Mesenchymal stem cell (in vitro differentiated cells and primary cell): ENCODE measurements at regions not wholly inside any gene's neighbourhood (a gene's known extent, or its start where the extent isn't known, plus 50 kb on each side); places are given as distances from the start of the nearest gene placed in this dataset.

Experiments
- DNase-seq: peaks from one replicate; pipeline ENCODE4 v3.0.0-alpha.2; 2013
- H2AFZ ChIP-seq: one replicate; pipeline ENCODE4 v1.6.1; 2013; ENCODE audit warnings: low read depth, mild to moderate bottlenecking, control low read depth, inconsistent platforms, low read length, moderate library complexity
- H2AK5ac ChIP-seq: 2 replicates; pipeline ENCODE4 v1.6.1; 2013; ENCODE audit warnings: low read length, moderate library complexity, mild to moderate bottlenecking, inconsistent platforms; ENCODE audit not compliant: severe bottlenecking
- H2BK120ac ChIP-seq: one replicate; pipeline ENCODE4 v1.6.1; 2013; ENCODE audit warnings: low read depth, mild to moderate bottlenecking, inconsistent platforms, low read length, moderate library complexity
- H2BK12ac ChIP-seq, 2 experiments: one replicate each; pipeline ENCODE4 v1.6.1; 2013; ENCODE audit warnings: inconsistent platforms in 2 of 2, low read length in 2 of 2, mild to moderate bottlenecking in 2 of 2, moderate library complexity in 2 of 2, control low read depth in 1 of 2
- H2BK15ac ChIP-seq: one replicate; pipeline ENCODE4 v1.6.1; 2013; ENCODE audit warnings: mild to moderate bottlenecking, low read depth, inconsistent platforms; ENCODE audit not compliant: poor library complexity, severe bottlenecking
- H2BK5ac ChIP-seq: 2 replicates; pipeline ENCODE4 v1.6.1; 2013; ENCODE audit warnings: low read depth, mild to moderate bottlenecking, low read length, control low read depth, inconsistent platforms; ENCODE audit not compliant: poor library complexity, severe bottlenecking
- H3K14ac ChIP-seq, 2 experiments: one replicate each; pipeline ENCODE4 v1.6.1; 2013; ENCODE audit warnings: inconsistent platforms in 2 of 2, low read length in 2 of 2, control low read depth in 1 of 2, mild to moderate bottlenecking in 1 of 2, moderate library complexity in 1 of 2
- H3K18ac ChIP-seq, 2 experiments: one replicate each; pipeline ENCODE4 v1.6.1; 2013; ENCODE audit warnings: inconsistent platforms in 2 of 2, low read length in 2 of 2, control low read depth in 1 of 2, low read depth in 1 of 2, mild to moderate bottlenecking in 1 of 2
- H3K23ac ChIP-seq, 2 experiments: one replicate each; pipeline ENCODE4 v1.6.1; 2013; ENCODE audit warnings: inconsistent platforms in 2 of 2, low read length in 2 of 2, mild to moderate bottlenecking in 2 of 2, moderate library complexity in 2 of 2, control low read depth in 1 of 2
- H3K27ac ChIP-seq: 2 replicates; pipeline ENCODE4 v1.5.1; 2013; ENCODE audit warnings: mild to moderate bottlenecking, moderate library complexity, low read length, control low read depth, inconsistent platforms; ENCODE audit not compliant: poor library complexity, severe bottlenecking
- H3K27me3 ChIP-seq, 2 experiments: 2 replicates each; pipeline versions ENCODE4 v1.6.1 to v1.7.0; 2013; ENCODE audit warnings: low read length in 2 of 2, mild to moderate bottlenecking in 2 of 2, moderate library complexity in 2 of 2, control low read depth in 1 of 2, inconsistent platforms in 1 of 2; ENCODE audit not compliant: control insufficient read depth in 1 of 2, insufficient read depth in 1 of 2
- H3K36me3 ChIP-seq, 2 experiments: 2 replicates each; pipeline versions ENCODE4 v1.6.1 to v1.7.0; 2013; ENCODE audit warnings: low read length in 2 of 2, control low read depth in 1 of 2, inconsistent platforms in 1 of 2, low read depth in 1 of 2, mild to moderate bottlenecking in 1 of 2; ENCODE audit not compliant: insufficient read depth in 2 of 2, control insufficient read depth in 1 of 2
- H3K4ac ChIP-seq, 2 experiments: one replicate each; pipeline ENCODE4 v1.6.1; 2013; ENCODE audit warnings: inconsistent platforms in 2 of 2, low read length in 2 of 2, mild to moderate bottlenecking in 2 of 2, moderate library complexity in 2 of 2, control low read depth in 1 of 2, low read depth in 1 of 2
- H3K4me1 ChIP-seq: 2 replicates; pipeline ENCODE4 v1.6.1; 2013; ENCODE audit warnings: low read depth, low read length, control low read depth; ENCODE audit not compliant: control insufficient read depth, insufficient read depth
- H3K4me2 ChIP-seq: 2 replicates; pipeline ENCODE4 v1.6.1; 2013; ENCODE audit warnings: low read length, mild to moderate bottlenecking, inconsistent platforms; ENCODE audit not compliant: poor library complexity, severe bottlenecking
- H3K4me3 ChIP-seq, 2 experiments: 2 replicates each; pipeline versions ENCODE4 v1.5.1 to v1.7.0; 2013; ENCODE audit warnings: low read length in 2 of 2, mild to moderate bottlenecking in 2 of 2, control low read depth in 1 of 2, low read depth in 1 of 2; ENCODE audit not compliant: insufficient read depth in 1 of 2
- H3K79me1 ChIP-seq: replicated peaks from 2 replicates; pipeline ENCODE4 v1.6.1; 2013; ENCODE audit warnings: mild to moderate bottlenecking, control low read depth, low read length, inconsistent platforms; ENCODE audit not compliant: poor library complexity, severe bottlenecking
- H3K9ac ChIP-seq: 2 replicates; pipeline ENCODE4 v1.7.0; 2013; ENCODE audit warnings: mild to moderate bottlenecking, low read length, moderate library complexity
- H3K9me3 ChIP-seq: 2 replicates; pipeline ENCODE4 v1.7.0; 2013; ENCODE audit warnings: mild to moderate bottlenecking, low read length; ENCODE audit not compliant: control insufficient read depth
- H4K8ac ChIP-seq: one replicate; pipeline ENCODE4 v1.6.1; 2013; ENCODE audit warnings: inconsistent platforms, mild to moderate bottlenecking, low read length, moderate library complexity
- H4K91ac ChIP-seq: one replicate; pipeline ENCODE4 v1.6.1; 2013; ENCODE audit warnings: mild to moderate bottlenecking, low read length, inconsistent platforms
- WGBS: methylation state at CpG from one replicate; pipeline ENCODE4 v1.1.7; 2013; ENCODE audit warnings: mixed read lengths; 5-methylcytosine and 5-hydroxymethylcytosine counted together

DNA sequence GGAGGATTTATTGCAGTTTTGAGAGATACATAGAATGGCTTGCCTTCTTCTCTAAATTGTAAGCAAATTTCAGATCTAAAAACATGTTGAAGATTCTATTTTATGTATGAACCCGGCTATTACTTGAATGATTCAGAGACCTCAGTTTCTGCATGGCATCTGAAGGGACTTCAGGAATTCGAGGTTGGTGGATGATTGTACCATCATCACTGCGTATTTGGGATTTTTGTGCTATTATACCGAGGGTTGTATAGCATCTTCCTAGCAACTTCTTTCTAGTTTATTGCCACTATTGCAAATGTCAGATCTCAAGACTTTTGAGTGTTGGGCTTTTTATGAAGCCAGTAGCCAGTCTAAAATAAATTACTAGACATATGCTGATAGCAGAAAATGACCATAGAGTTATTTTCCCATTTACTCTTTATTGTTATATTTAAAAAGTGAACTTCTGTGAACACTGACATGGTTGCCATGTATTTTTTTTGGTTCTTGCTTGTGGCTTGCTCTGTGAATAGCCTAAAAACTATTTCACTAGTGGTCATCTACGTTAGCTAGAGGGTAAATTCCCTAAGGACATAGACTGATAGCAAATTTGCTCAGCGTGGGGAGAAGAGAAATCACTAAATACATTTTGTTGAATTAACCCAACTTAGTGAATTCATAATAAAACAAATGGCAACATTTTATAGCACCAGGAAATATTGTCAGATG is 70.6 kb upstream of the KLF12 start:
- no peak overlapping the region for H3K9ac ChIP-seq
- H3K4ac ChIP-seq, result no peak overlapping the region
- no peak overlapping the region for H4K91ac ChIP-seq
- H2AFZ ChIP-seq, result no peak overlapping the region
- H3K27me3 ChIP-seq, result no peaks in the 10 kb centered on the region
- no peak overlapping the region for H3K23ac ChIP-seq
- H3K27ac ChIP-seq, result peak overlapping the region; percentile 90
- DNase-seq, result no peak
- H3K4me1 ChIP-seq, result no peaks in the 10 kb centered on the region
- H2BK5ac ChIP-seq, result no peak overlapping the region
- no peak overlapping the region for H2BK15ac ChIP-seq
- H3K18ac ChIP-seq, result no peak overlapping the region
- H3K9me3 ChIP-seq, result peaks cover 9% of the 10 kb centered on the region
- WGBS, result 92% methylated on average over 2 of the region's 6 CpGs
- no peak overlapping the region for H3K14ac ChIP-seq
- H2AK5ac ChIP-seq, result no peak overlapping the region
- no peaks in the 10 kb centered on the region for H3K36me3 ChIP-seq
- no peak overlapping the region for H2BK120ac ChIP-seq
- no peak overlapping the region for H3K4me2 ChIP-seq
- H4K8ac ChIP-seq, result no peak overlapping the region
- H2BK12ac ChIP-seq, result no peak overlapping the region
- H3K79me1 ChIP-seq, result no peaks in the 10 kb centered on the region
- no peak overlapping the region for H3K4me3 ChIP-seq

DNA sequence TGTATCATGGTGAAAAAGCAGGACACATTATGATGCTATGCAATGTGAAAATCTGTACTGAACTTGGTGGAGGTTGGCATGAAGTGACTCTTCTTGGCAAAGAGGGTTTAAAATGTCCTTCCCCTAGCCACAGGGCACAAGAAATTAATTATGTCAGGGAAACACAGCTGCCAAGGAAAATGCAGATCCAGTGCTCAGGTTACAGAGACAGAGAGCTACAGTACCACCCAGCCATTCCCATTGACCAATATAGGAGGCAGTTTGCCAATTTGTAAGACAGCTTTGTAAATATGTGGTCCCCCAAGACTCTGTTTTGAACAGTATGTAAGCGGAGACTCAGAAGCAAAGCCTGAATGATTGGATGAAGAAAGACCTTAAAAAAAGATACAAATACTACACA is 69.4 kb upstream of the KLF12 start:
- no peak overlapping the region for H4K91ac ChIP-seq

DNA sequence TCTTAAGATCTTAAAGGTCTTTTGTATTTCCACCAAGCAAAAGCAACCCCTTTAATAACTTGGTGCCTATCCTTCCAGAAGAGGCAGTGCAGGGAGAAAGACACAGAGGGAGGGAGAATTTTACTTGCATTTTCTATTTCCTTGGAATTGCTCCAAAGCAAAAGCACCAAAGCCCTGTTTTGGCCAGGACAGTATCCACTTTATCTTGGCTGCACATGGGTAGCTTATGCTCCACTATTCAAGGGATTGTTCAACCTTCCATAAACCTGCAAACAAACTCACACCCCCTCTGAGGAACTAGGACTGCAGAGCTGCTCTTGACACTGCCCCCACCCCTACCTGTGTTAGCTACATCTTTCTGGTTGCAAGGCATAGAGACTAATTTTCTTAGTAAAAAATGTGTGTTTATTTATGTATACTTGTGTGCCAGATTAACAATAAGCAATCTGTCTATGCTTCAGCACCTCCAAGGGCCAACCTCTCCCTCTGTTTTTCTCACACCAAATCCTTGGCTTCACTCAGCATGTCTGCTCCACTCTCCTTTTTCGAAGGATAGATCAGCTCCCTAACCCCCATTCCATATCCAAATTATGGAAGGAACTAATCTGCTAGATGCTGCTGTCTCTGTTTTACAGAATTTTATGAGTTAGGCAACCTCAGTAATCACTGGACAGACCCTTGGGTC is 68.1 kb upstream of the KLF12 start:
- no peak overlapping the region for H3K14ac ChIP-seq
- H3K9ac ChIP-seq, result no peak overlapping the region
- H3K4me3 ChIP-seq, result no peak overlapping the region
- no peak for DNase-seq
- H3K36me3 ChIP-seq, result no peaks in the 10 kb centered on the region
- no peaks in the 10 kb centered on the region for H3K79me1 ChIP-seq
- H3K9me3 ChIP-seq, result peaks cover 9% of the 10 kb centered on the region
- H3K4ac ChIP-seq, result no peak overlapping the region
- H3K27me3 ChIP-seq, result no peaks in the 10 kb centered on the region
- H4K91ac ChIP-seq, result no peak overlapping the region
- WGBS, result 100% methylated on average over 1 of the region's 1 CpG
- no peak overlapping the region for H2AFZ ChIP-seq
- no peak overlapping the region for H4K8ac ChIP-seq
- H2BK120ac ChIP-seq, result no peak overlapping the region
- H3K4me1 ChIP-seq, result peaks cover 3% of the 10 kb centered on the region
- H2BK15ac ChIP-seq, result no peak overlapping the region
- H3K23ac ChIP-seq, result no peak overlapping the region
- no peak overlapping the region for H2BK5ac ChIP-seq
- H2AK5ac ChIP-seq, result peak overlapping the region; percentile 31
- no peak overlapping the region for H2BK12ac ChIP-seq
- no peak overlapping the region for H3K4me2 ChIP-seq
- H3K27ac ChIP-seq, result no peak overlapping the region
- no peak overlapping the region for H3K18ac ChIP-seq

More for the DNA sequence above, 69.4 kb upstream of the KLF12 start:
- Histone ChIP-seq H3K4me3 (no peak overlapping the region), H2BK12ac (no peak overlapping the region), H4K8ac (no peak overlapping the region), H3K4me2 (no peak overlapping the region), H3K14ac (no peak overlapping the region), H3K9ac (no peak overlapping the region), H2AFZ (no peak overlapping the region), H3K4ac (no peak overlapping the region), H3K27me3 (no peaks in the 10 kb centered on the region), H3K23ac (no peak overlapping the region), H3K36me3 (no peaks in the 10 kb centered on the region), H2BK120ac (no peak overlapping the region), H2BK15ac (no peak overlapping the region), H2BK5ac (no peak overlapping the region), H3K18ac (no peak overlapping the region), H3K4me1 (peaks cover 3% of the 10 kb centered on the region), H3K9me3 (peaks cover 9% of the 10 kb centered on the region), H2AK5ac (peak overlapping the region; percentile 0), H3K27ac (no peak overlapping the region), H3K79me1 (no peaks in the 10 kb centered on the region)
- no peak for DNase-seq
- no CpG with 5 or more reads among the region's 1 CpG for WGBS

DNA sequence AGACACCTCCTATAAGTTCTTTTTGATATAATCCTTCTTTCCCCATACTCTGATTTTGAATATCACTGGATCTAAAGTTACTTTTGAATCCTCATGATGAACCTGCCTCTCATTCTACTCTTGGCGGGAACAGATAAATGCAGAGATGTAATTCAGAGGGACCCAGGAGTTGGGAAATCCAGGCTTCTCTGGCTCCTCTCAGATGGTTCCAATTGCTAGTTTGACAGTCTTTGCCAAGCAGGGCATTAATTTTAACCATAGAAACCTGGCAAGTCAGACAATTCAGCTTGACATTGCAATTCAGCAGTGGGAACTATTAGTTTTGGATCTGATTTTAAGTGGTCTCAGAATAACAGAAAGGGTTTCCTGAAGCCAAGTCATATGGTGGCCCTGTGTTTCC is 67.3 kb upstream of the KLF12 start:
- Histone ChIP-seq H3K36me3 (no peaks in the 10 kb centered on the region), H4K8ac (no peak overlapping the region), H3K4me3 (no peak overlapping the region), H3K4me1 (peaks cover 3% of the 10 kb centered on the region), H3K4ac (no peak overlapping the region), H4K91ac (no peak overlapping the region), H3K27ac (no peak overlapping the region), H3K14ac (no peak overlapping the region), H2BK120ac (no peak overlapping the region), H3K9me3 (peaks cover 9% of the 10 kb centered on the region), H3K27me3 (no peaks in the 10 kb centered on the region), H3K79me1 (no peaks in the 10 kb centered on the region), H2AK5ac (peak overlapping the region; percentile 83), H3K4me2 (no peak overlapping the region), H3K18ac (no peak overlapping the region), H2BK12ac (no peak overlapping the region), H2AFZ (no peak overlapping the region), H2BK5ac (no peak overlapping the region), H3K9ac (no peak overlapping the region), H3K23ac (no peak overlapping the region), H2BK15ac (no peak overlapping the region)
- DNase-seq, result no peak
- 100% methylated on average over 1 of the region's 1 CpG for WGBS
